Fibroblast of pulmonary artery (primary cell): ENCODE measurements at regions not wholly inside any gene's neighbourhood (a gene's known extent, or its start where the extent isn't known, plus 50 kb on each side); places are given as distances from the start of the nearest gene placed in this dataset.

Experiments used
- DNase-seq: peaks from one replicate; pipeline ENCODE4 v3.0.0-alpha.2; 2010; ENCODE audit warnings: low read depth
- H3K4me3 ChIP-seq: replicated peaks from 2 replicates; pipeline ENCODE4 v1.5.1; 2011; ENCODE audit warnings: low read depth, mild to moderate bottlenecking, control low read depth, low read length, moderate library complexity
- CTCF ChIP-seq: IDR thresholded peaks from 2 replicates; pipeline ENCODE4 v1.5.1; 2011; ENCODE audit warnings: mild to moderate bottlenecking, control low read depth, low read length, inconsistent platforms; ENCODE audit errors: missing control alignments

- H3K4me3 ChIP-seq = no peak overlapping the region
- TF ChIP-seq CTCF = no peak
Observed at GRCh38 chr4:159884989-159885388, 782.1 kb downstream of the RAPGEF2 start.

GRCh38 chr4:159899596-159899995, 796.7 kb downstream of the RAPGEF2 start:
- no peak for TF ChIP-seq CTCF
- no peak overlapping the region for H3K4me3 ChIP-seq
- DNase-seq = no peak

More at GRCh38 chr4:159884989-159885388, 782.1 kb downstream of the RAPGEF2 start:
- DNase-seq = no peak

GRCh38 chr4:159900562-159900961, 797.7 kb downstream of the RAPGEF2 start:
- no peak for TF ChIP-seq CTCF
- no peak overlapping the region for H3K4me3 ChIP-seq
- no peak for DNase-seq

GRCh38 chr4:159902648-159903047, 799.8 kb downstream of the RAPGEF2 start:
- H3K4me3 ChIP-seq = no peak overlapping the region
- no peak for TF ChIP-seq CTCF
- no peak for DNase-seq

GRCh38 chr4:159904906-159905305, 802.0 kb downstream of the RAPGEF2 start:
- no peak overlapping the region for H3K4me3 ChIP-seq
- TF ChIP-seq CTCF = no peak
- DNase-seq = no peak

- no peak overlapping the region for H3K4me3 ChIP-seq
- DNase-seq = no peak
- TF ChIP-seq CTCF = no peak
Observed at GRCh38 chr4:159906051-159906450, 803.2 kb downstream of the RAPGEF2 start.

- no peak overlapping the region for H3K4me3 ChIP-seq
- DNase-seq = no peak
- no peak for TF ChIP-seq CTCF
Observed at GRCh38 chr4:159906517-159906916, 803.6 kb downstream of the RAPGEF2 start.
